ENCODE measurements at regions not wholly inside any gene's neighbourhood (a gene's known extent, or its start where the extent isn't known, plus 50 kb on each side); places are given as distances from the start of the nearest gene placed in this dataset.

- H3K4me2 ChIP-seq (ENCODE audit: low read length): no peak overlapping the region
- TF ChIP-seq, protein P1, sequence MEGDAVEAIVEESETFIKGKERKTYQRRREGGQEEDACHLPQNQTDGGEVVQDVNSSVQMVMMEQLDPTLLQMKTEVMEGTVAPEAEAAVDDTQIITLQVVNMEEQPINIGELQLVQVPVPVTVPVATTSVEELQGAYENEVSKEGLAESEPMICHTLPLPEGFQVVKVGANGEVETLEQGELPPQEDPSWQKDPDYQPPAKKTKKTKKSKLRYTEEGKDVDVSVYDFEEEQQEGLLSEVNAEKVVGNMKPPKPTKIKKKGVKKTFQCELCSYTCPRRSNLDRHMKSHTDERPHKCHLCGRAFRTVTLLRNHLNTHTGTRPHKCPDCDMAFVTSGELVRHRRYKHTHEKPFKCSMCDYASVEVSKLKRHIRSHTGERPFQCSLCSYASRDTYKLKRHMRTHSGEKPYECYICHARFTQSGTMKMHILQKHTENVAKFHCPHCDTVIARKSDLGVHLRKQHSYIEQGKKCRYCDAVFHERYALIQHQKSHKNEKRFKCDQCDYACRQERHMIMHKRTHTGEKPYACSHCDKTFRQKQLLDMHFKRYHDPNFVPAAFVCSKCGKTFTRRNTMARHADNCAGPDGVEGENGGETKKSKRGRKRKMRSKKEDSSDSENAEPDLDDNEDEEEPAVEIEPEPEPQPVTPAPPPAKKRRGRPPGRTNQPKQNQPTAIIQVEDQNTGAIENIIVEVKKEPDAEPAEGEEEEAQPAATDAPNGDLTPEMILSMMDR (IDR thresholded peaks at IDR 0.05; ENCODE audit: low read depth, low read length, poor library complexity, severe bottlenecking): no peak
- no peak for TF ChIP-seq EZH2phosphoT487 (IDR thresholded peaks at IDR 0.05; ENCODE audit: borderline replicate concordance, low read length)
- H3K27ac ChIP-seq (ENCODE audit: low read depth, low read length): no peak overlapping the region
- H3F3A ChIP-seq (ENCODE audit: control insufficient read depth, insufficient read depth): no peaks in the 10 kb centered on the region
- no peaks in the 10 kb centered on the region for H3K9me2 ChIP-seq (replicated peaks; ENCODE audit: control insufficient read depth, low read length)
- H3K27me3 ChIP-seq (ENCODE audit: control insufficient read depth, low read length): no peaks in the 10 kb centered on the region
- no peaks in the 10 kb centered on the region for H3K36me3 ChIP-seq (ENCODE audit: control insufficient read depth, low read length)
- H3K4me1 ChIP-seq (ENCODE audit: control insufficient read depth, low read length): no peaks in the 10 kb centered on the region
- no peaks in the 10 kb centered on the region for H4K20me1 ChIP-seq (ENCODE audit: control insufficient read depth, insufficient read depth, low read depth, low read length)
- no peaks in the 10 kb centered on the region for H3K9me3 ChIP-seq (ENCODE audit: control insufficient read depth, insufficient read depth, low read length)
- no peak overlapping the region for H3K4me3 ChIP-seq (ENCODE audit: low read length)
- no peaks in the 10 kb centered on the region for H3K79me2 ChIP-seq (ENCODE audit: control insufficient read depth, low read length)
Observed at GRCh38 chr11:97290464-97291041, 900.7 kb downstream of the JRKL start.

DNA sequence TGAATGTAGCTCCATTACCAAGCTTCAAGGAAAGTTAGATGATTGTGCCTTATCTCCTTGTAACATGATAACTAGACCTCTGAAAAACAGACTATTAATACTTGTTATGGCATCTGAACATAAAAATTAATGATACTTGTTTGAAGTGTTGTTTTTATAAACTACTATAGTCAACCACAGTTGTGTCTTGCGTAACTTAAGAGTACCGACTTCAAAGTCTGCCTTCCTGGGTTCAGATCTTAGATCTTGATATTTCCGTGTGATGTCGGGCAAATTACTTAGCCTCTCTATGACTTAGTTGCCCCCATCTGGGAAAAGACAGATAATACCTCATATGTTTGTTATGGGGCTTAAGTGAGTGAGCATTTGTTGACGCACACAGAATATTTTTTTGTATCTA lies 906.5 kb downstream of the JRKL start:
- no peaks in the 10 kb centered on the region for H4K20me1 ChIP-seq (ENCODE audit: control insufficient read depth, insufficient read depth, low read depth, low read length)
- no peaks in the 10 kb centered on the region for H3K79me2 ChIP-seq (ENCODE audit: control insufficient read depth, low read length)
- no peaks in the 10 kb centered on the region for H3K27me3 ChIP-seq (ENCODE audit: control insufficient read depth, low read length)
- no peak overlapping the region for H3K27ac ChIP-seq (ENCODE audit: low read depth, low read length)
- no peaks in the 10 kb centered on the region for H3K36me3 ChIP-seq (ENCODE audit: control insufficient read depth, low read length)
- H3F3A ChIP-seq (ENCODE audit: control insufficient read depth, insufficient read depth): no peaks in the 10 kb centered on the region
- H3K4me2 ChIP-seq (ENCODE audit: low read length): no peak overlapping the region
- H3K9me2 ChIP-seq (replicated peaks; ENCODE audit: control insufficient read depth, low read length): no peaks in the 10 kb centered on the region
- no peaks in the 10 kb centered on the region for H3K4me1 ChIP-seq (ENCODE audit: control insufficient read depth, low read length)
- TF ChIP-seq, protein P1 (IDR thresholded peaks at IDR 0.05; ENCODE audit: low read depth, low read length, poor library complexity, severe bottlenecking): no peak
- TF ChIP-seq EZH2phosphoT487 (IDR thresholded peaks at IDR 0.05; ENCODE audit: borderline replicate concordance, low read length): no peak
- no peaks in the 10 kb centered on the region for H3K9me3 ChIP-seq (ENCODE audit: control insufficient read depth, insufficient read depth, low read length)
- H3K4me3 ChIP-seq (ENCODE audit: low read length): no peak overlapping the region

GRCh38 chr11:97309291-97309690 lies 919.5 kb downstream of the JRKL start:
- H3K27ac ChIP-seq (ENCODE audit: low read depth, low read length): no peak overlapping the region
- no peaks in the 10 kb centered on the region for H3K27me3 ChIP-seq (ENCODE audit: control insufficient read depth, low read length)

More at GRCh38 chr11:97309291-97309690, 919.5 kb downstream of the JRKL start:
- H4K20me1 ChIP-seq (ENCODE audit: control insufficient read depth, insufficient read depth, low read depth, low read length): no peaks in the 10 kb centered on the region
- H3K4me2 ChIP-seq (ENCODE audit: low read length): no peak overlapping the region
- H3K79me2 ChIP-seq (ENCODE audit: control insufficient read depth, low read length): no peaks in the 10 kb centered on the region
- H3K36me3 ChIP-seq (ENCODE audit: control insufficient read depth, low read length): no peaks in the 10 kb centered on the region
- H3F3A ChIP-seq (ENCODE audit: control insufficient read depth, insufficient read depth): no peaks in the 10 kb centered on the region
- no peaks in the 10 kb centered on the region for H3K4me1 ChIP-seq (ENCODE audit: control insufficient read depth, low read length)
- H3K9me3 ChIP-seq (ENCODE audit: control insufficient read depth, insufficient read depth, low read length): no peaks in the 10 kb centered on the region
- no peak for TF ChIP-seq EZH2phosphoT487 (IDR thresholded peaks at IDR 0.05; ENCODE audit: borderline replicate concordance, low read length)
- TF ChIP-seq, protein P1 (IDR thresholded peaks at IDR 0.05; ENCODE audit: low read depth, low read length, poor library complexity, severe bottlenecking): no peak
- no peaks in the 10 kb centered on the region for H3K9me2 ChIP-seq (replicated peaks; ENCODE audit: control insufficient read depth, low read length)
- no peak overlapping the region for H3K4me3 ChIP-seq (ENCODE audit: low read length)
